ENCODE measurements at regions not wholly inside any gene's neighbourhood (a gene's known extent, or its start where the extent isn't known, plus 50 kb on each side); places are given as distances from the start of the nearest gene placed in this dataset.

GRCh38 chr17:12478311-12478710 is 187.4 kb upstream of the MYOCD start:
- TF ChIP-seq, protein P1, sequence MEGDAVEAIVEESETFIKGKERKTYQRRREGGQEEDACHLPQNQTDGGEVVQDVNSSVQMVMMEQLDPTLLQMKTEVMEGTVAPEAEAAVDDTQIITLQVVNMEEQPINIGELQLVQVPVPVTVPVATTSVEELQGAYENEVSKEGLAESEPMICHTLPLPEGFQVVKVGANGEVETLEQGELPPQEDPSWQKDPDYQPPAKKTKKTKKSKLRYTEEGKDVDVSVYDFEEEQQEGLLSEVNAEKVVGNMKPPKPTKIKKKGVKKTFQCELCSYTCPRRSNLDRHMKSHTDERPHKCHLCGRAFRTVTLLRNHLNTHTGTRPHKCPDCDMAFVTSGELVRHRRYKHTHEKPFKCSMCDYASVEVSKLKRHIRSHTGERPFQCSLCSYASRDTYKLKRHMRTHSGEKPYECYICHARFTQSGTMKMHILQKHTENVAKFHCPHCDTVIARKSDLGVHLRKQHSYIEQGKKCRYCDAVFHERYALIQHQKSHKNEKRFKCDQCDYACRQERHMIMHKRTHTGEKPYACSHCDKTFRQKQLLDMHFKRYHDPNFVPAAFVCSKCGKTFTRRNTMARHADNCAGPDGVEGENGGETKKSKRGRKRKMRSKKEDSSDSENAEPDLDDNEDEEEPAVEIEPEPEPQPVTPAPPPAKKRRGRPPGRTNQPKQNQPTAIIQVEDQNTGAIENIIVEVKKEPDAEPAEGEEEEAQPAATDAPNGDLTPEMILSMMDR (IDR thresholded peaks at IDR 0.05; ENCODE audit: insufficient read depth, low read depth, low read length, missing control alignments): no peak
- H3K4me3 ChIP-seq (ENCODE audit: low read depth, low read length): no peak overlapping the region
- DNase-seq (ENCODE audit: low read depth): no peak

DNA sequence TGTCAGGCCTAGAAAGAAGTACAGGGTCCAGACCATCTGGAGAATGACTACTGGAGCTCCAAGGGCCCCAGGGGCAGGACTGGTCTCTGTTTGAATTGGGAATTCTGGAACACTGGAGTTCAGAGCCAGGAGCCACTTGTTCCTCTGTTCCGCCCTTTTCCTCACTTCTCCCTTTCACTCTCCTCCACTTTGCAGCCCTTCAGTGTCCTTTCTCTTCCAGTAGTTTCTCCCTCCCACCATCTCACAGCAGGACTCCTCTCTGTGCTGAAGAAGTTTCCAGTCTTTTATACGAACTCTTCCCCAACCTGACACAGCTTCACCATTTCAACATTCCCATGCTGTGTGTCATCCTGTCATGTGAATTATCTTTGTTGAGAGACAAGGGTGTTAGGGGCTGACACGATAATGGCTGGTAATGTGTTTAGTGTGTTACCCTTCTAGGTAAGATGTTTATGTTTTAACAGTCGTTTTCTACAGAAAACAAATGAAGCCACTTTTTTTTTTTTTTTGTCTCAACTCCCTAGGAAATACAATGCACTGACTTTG is 180.3 kb upstream of the MYOCD start:
- DNase-seq (ENCODE audit: low read depth): no peak
- H3K4me3 ChIP-seq (ENCODE audit: low read depth, low read length): no peak overlapping the region
- TF ChIP-seq, protein P1 (IDR thresholded peaks at IDR 0.05; ENCODE audit: insufficient read depth, low read depth, low read length, missing control alignments): no peak

- no peak for DNase-seq (ENCODE audit: low read depth)
- TF ChIP-seq, protein P1 (IDR thresholded peaks at IDR 0.05; ENCODE audit: insufficient read depth, low read depth, low read length, missing control alignments): no peak
- H3K4me3 ChIP-seq (ENCODE audit: low read depth, low read length): no peak overlapping the region
Measured at GRCh38 chr17:12489325-12489724, 176.4 kb upstream of the MYOCD start.

GRCh38 chr17:12492450-12492849 is 173.2 kb upstream of the MYOCD start:
- TF ChIP-seq, protein P1 (IDR thresholded peaks at IDR 0.05; ENCODE audit: insufficient read depth, low read depth, low read length, missing control alignments): no peak
- no peak for DNase-seq (ENCODE audit: low read depth)
- H3K4me3 ChIP-seq (ENCODE audit: low read depth, low read length): no peak overlapping the region

GRCh38 chr17:12505866-12506265 is 159.8 kb upstream of the MYOCD start:
- TF ChIP-seq, protein P1 (IDR thresholded peaks at IDR 0.05; ENCODE audit: insufficient read depth, low read depth, low read length, missing control alignments): no peak
- no peak overlapping the region for H3K4me3 ChIP-seq (ENCODE audit: low read depth, low read length)
- no peak for DNase-seq (ENCODE audit: low read depth)

- H3K4me3 ChIP-seq (ENCODE audit: low read depth, low read length): no peak overlapping the region
- TF ChIP-seq, protein P1 (IDR thresholded peaks at IDR 0.05; ENCODE audit: insufficient read depth, low read depth, low read length, missing control alignments): no peak
- no peak for DNase-seq (ENCODE audit: low read depth)
Measured at GRCh38 chr17:12507026-12507595, 158.6 kb upstream of the MYOCD start.

GRCh38 chr17:12509801-12510200 is 155.9 kb upstream of the MYOCD start:
- TF ChIP-seq, protein P1 (IDR thresholded peaks at IDR 0.05; ENCODE audit: insufficient read depth, low read depth, low read length, missing control alignments): no peak
- DNase-seq (ENCODE audit: low read depth): no peak
- no peak overlapping the region for H3K4me3 ChIP-seq (ENCODE audit: low read depth, low read length)

Measured in GM12865 (cell line).